ENCODE measurements at regions not wholly inside any gene's neighbourhood (a gene's known extent, or its start where the extent isn't known, plus 50 kb on each side); places are given as distances from the start of the nearest gene placed in this dataset.
"Not testable (repeated sequence)": the region's sequence is repeated elsewhere in the genome, so short reads cannot be mapped to it uniquely, and the experiment has no call there.

DNA sequence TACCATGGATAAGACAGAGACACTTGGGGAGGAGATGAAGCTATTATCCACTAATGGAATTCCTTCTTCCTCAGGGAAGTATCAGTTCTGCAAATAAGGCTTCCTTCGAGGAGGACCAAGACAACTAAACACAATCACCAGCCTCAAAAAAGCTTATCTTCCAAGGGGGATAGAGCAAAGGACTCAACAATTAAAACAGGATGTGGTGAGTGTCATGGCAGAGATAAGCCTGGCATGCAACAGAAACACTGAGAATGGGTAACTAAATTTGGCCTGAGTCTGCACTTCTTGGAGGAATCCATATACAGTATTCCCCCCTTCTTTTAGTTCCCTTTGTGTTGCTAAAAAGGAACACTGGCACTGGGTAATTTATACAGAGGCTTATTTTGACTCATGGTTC lies 1285.2 kb downstream of the GATA3 start:
- no peak for DNase-seq

DNA sequence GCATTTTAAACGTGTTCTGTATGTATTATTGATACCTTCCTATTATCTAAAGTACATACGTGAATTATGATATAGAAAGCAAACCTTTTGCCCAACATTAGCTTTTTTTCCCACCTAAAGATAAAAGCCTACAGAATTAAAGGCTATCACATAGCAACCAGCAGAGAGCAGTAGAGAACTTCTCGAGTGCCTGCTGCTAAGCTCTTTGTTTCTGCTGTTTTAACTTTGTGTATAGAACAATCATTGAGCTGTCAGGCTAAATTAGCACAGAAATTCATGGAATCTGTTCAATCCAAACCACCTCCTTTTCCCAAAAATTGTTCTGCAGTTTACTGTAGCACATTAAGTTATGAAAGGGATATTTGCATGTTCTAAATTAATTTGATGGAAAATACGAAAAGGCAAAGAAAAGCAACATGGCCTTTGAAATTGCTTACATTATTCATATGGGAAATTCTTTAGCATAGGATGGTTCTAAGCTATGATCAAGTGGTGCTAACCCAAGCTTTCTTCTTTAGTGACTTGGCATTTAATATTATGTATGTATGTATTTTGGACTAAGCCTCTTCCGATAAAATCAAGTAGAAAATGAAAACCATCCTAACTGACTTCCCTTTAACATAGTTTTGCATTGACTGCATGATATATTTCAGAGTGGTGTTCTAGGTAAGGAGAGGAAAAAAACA lies 1288.5 kb downstream of the GATA3 start:
- DNase-seq = no peak

DNA sequence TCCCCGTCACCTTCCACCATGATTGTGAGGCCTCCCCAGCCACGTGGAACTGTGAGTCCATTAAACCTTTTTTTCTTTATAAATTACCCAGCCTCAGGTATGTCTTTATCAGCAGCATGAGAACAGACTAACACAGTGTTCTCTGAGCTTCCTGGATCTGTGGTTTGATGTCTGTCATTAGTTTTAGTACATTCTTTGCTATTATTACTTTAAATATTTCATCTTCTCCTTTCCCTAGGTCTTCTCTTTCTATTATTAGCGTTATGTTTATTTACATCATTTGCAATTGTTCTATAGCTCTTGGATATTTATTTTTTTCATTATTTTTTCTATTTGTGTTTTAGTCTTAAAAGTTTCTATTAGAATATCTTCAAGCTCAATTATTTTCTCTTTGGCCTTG lies 1293.4 kb downstream of the GATA3 start:
- DNase-seq = not testable (repeated sequence)

DNA sequence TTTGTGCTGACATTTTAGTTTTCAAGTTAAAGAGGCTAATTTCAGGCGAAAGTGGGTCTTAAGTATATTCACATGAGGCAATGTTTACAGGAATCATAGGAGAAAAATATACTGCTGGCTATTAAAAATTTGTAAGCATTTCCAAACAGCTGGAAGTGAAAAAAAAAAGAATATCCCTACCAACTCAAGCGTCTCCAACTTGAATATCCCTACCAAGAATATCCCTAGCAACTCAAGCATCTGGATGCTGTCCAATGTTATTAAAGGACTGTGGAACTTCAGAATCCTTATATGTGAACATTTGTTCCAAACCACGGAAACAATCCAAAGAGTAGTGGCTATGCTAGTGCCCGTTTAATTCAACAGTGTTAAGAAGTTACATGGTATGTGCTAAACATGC lies 1303.0 kb downstream of the GATA3 start:
- DNase-seq = no peak

DNA sequence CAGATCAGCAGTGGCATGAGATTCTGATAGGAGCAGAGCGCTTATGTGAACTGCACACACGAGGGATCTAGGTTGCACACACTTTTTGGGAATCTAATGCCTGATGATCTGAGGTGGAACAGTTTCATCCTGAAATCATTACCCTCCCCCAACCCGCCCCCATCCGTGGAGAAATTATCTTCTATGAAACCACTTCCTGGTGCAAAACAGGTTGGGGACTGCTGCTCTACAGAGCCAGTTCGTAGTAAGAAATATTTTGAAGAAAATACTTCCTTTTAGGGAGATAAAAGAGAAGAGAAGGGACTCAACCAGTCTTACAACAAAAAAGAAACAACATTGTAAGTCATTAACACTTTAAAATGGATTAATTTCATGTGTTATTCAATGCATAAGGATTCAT lies 1308.2 kb downstream of the GATA3 start:
- peak in 1 of 2 experiments; percentile 1 for DNase-seq

DNA sequence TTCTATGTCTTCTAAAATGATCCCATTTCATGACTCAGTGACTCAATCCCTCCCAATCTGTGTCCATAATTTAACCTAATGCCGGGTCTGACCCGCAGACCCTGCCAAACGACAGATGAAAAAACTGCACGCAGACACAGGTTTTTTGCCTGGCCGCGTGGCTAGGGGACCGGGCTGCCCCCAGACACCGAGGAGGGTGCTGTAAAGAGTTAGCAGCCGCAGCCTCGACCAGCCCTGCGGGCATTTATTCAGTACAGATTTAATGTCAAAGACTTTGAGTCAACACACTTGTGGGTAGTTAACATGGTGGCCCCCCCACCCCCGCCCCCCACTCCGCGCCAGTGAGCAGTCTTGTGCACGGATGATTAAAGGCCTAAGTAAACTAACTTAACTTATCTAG lies 1324.7 kb downstream of the GATA3 start:
- DNase-seq = no peak

DNA sequence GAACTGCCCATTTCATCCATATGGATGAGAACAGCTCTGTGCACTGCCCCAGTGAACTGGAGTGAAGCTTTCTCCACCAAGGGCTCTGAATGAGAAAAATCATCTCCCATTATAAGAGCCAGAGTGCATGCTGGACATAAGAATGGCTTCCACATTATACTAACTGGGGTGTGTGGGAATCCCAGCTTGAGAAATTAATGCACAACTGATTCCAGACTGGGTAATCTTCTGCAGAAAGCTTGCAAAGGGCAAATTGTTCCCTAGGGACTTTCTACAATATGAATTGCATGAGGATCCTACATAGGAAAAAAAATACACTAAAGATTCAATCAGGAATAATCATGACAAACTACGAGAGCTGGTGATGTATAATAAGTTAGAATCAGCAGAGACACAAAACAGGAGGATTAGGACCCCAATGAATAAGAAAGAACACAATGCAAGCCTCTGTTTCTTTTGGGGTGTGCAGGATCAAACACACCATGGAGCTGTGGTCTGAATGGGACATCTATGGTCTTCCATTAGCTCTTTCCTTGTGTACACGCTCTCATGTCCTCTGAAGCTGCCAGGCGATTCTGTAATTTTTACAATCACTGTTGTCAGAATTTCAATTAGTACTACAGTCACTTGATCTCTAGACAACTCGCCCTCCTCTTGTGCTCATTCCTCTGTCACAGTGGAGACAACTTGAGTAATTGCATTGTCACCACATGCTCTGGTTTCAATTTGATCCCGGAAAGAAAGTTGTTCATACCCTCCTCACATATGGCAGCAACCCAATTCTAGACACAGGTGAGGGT lies 1327.4 kb downstream of the GATA3 start:
- no peak for DNase-seq

DNA sequence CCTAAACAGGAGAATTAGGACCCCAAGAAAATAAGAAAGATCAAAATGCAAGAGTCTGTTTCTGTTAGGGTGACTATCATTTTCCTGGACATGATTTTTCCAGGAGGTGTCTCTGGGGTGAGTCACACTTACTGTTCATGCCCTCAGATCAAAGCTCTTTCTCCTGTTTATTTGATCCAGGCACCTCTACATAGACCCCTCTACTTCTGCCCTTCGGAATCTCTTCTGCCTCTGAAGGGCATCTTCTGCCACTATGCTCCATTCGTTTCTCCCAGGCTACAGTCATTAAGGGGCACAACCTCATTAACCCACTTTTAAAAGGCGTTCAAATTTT lies 1328.0 kb downstream of the GATA3 start:
- DNase-seq = no peak

DNA sequence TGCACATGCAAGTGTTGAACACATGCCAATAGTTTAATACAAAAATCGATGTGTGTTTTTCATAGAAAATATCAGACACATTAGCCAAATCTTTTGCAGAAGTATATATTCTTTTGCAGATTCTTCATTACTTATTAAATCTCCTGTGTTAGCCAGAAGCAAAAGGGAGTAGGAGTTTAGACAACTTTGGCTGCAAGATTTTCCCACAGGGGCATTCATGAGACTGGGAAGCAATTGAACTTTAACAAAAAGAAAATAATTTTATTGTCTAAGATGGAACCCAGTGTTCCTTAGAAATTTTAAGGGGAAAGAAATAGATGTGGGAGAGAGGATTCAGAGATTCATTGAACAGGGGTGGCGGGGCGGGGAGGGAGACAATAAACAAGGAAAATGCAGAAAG lies 1336.0 kb downstream of the GATA3 start:
- DNase-seq = no peak

DNA sequence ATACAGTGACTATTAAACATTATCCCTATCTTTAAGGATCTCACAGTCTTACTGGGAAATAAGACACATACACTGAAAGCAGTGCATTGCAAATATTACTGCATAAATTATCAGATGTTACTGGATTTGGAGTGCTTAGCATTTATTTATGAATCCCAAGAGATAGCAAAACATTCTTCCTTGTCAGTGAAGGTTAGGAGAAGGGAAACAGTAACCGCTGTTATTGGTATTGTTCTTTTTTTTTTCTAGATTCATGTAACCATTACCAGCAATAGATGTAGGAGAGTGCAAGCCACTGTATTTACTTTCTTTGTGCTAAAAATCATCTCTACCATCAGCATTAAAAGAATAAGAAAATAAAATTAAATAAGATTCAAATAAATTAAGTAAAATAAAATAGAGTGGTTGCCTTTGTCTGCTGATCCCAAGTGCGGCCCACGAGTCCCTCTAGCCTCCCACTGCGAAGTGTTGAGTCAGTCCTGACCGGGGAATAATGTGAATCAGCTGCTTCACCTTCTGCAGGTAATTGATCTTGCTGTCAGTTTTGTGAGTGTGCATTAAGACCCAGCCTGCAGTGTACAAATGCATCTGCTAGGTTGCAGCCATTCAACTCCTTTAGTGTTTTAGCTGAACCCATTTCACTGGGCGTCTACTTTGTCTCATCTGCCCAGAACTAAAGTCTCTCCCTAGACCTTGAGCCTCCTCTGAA lies 1344.9 kb downstream of the GATA3 start:
- DNase-seq = no peak

DNA sequence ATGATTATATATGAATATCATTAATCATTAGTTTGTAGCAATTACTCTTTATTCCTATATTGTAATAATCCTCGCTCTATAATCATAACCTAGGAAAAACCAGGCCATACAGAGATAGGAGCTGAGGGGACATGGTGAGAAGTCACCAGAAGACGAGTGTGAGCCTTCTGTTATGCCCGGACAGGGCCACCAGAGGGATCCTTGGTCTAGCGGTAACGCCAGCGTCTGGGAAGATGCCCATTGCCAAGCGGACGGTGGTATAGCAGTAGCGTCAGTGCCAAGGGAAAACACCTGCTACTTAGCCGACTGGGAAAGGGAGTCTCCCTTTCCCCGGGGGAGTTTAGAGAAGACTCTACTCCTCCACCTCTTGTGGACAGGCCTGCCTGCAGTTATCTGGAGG lies 1347.6 kb downstream of the GATA3 start:
- not testable (repeated sequence) for DNase-seq

DNA sequence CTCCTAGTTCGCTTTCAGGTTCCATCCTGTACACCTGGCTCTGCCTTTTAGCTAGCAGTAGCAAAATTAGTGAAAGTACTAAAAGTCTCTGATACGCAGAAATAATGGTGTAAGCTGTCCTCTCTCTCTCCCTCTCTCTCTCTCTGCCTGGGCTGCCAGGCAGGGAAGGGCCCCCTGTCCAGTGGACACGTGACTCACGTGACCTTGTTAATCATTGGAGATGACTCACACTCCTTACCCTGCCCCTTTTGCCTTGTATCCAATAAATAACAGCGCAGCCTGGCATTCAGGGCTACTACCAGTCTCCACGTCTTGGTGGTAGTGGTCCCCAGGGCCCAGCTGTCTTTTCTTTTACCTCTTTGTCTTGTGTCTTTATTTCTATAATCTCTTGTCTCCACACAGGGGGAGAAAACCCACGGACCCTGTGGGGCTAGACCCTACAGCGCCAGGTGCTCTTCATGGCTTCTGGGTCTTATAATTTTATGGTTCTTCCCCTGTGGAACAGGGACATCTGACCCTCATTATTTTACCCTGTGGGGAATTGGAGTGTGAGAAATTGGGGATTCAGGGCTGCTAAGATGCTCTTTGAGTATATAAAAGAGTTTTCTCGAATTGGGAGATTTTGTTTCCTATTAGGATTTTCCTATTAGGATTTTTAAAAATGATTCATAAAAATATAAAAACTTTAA lies 1348.2 kb downstream of the GATA3 start:
- not testable (repeated sequence) for DNase-seq

DNA sequence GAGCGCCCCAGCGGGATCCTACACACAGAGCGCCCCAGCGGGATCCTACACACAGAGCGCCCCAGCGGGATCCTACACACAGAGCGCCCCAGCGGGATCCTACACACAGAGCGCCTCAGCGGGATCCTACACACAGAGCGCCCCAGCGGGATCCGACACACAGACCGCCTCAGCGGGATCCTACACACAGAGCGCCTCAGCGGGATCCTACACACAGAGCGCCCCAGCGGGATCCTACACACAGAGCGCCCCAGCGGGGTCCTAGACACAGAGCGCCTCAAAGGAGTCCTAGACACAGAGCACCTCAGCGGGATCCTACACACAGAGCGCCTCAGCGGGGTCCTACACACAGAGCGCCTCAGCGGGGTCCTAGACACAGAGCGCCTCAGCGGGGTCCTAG lies 1352.7 kb downstream of the GATA3 start:
- DNase-seq = not testable (repeated sequence)

DNA sequence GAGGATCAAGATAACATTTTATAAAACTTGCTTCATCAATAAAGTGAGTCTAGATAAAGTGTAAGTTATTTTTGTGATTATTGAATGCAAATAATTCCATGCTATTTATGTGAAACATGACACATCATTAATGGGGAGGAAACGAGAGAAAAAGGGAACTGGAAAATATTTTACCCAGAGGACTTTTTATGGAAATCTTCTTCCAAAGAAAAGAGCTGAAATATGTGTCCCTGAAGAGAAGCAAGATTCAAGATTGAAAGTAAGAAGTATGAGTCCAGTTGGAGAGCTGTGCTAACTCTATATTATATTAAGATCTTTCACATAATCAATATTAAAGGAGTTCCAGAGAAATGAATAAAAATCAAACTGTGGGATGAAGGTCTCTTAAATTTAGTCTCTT lies 1361.8 kb downstream of the GATA3 start:
- DNase-seq = no peak

DNA sequence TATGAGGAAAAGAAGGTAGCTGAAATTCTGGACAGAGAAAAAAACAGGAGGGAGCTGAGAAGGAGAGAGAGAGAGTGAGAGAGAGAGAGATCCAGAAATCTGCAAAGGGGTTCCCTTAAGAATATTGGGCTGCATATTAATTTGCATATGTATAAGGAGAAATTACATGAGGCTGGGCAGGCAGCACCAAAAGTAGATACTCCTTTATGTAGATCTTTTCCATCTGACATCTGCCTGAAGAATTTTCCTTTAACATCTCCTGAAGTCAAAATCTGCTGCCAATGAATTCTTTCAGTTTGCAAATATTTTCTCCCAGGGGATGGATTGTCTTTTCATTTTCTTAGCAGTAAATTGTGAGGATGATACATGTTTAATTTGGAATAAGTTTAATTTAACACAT lies 1365.3 kb downstream of the GATA3 start:
- DNase-seq = no peak

DNA sequence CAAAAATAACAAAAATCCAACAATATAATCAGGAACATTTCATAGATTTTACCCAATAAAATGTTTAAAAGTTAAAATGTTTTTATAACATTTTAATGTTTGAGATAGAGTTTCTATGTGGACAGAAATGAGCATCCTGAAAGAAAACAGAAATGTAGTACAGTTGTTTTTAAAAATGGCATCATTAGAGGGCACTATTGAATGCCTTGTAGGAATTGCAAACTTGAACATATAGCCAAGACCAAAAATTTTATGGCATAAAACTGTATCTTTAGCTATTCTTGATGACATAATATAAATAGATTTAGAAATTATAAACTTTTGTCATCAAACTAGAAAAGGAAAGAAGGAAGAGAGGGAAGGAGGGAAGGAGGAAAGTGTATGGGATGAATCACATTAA lies 1372.7 kb downstream of the GATA3 start:
- DNase-seq = no peak

DNA sequence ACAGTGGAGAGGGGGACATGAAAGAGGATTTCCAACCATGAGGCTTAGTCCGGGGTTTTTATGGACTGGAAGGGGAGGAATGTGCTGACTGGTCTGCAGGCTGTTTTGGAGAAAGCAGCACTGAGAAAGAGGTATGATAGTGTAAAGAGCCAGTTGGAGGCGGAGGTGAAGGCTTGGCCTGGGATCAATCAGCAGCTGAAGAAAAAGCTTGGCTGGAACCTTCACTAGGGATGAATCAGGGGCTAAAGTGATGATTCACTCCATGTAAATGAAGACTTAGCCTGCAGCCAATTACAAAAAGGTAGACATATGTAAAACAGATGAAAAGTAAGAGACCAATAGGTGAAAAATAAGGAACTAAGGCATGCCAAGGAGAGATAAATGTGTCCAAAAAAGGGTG lies 1382.6 kb downstream of the GATA3 start:
- DNase-seq = no peak

DNA sequence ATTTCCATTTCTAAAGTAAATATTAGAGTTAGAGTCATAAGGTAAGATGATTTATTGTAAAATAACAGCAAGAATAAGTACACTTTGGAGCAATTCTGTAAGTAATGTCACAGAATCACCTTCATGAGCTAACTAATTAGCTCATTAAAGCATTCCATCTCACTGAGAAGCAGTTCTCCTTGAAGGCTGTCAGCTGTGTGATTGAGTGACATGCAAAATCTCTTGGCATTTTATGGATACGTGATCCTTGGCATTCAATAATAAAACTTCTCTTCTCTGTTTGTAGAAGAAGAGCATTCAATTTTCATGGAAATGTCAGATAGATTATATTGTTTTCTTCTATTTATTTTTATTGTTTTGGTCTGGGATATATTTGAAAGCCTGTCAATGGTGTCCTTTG lies 1389.3 kb downstream of the GATA3 start:
- DNase-seq = no peak

DNA sequence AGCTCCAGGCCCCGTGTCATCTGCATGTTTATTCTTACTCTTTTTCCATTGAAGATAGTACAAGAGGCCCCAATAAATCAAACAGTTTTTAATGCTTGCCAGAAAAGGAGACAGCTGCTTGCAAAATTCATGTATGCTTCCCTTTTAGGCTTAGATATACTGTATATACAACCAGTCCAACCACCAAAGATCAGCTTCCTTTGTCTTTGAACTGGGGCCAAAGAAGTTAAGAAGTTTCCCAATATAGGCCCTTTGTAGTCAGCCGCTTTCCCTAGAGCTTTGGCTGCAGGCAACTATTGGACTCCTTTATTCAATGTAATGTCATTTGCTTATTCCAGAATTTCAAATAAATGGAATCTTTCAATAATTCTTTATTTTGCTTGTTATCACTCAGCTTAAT lies 1395.0 kb downstream of the GATA3 start:
- DNase-seq = no peak

DNA sequence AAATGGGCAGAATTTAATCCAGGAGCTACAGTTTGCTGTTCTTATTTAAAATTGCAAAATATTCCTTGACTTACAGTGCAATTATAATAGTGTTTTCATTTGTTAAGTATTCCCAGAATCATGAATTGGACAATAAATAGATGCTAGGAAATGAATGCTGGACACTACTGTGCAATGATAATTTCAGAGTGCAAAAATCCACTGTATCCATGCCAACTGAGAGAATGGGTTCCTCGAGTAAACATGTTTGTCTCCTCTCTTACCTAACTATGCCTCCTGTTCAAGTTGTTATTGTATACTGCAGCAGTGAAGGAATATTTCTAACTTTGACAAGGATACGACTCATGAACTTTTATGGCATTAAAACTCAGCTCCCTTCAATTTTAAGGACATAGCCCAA lies 1396.3 kb downstream of the GATA3 start:
- DNase-seq = no peak

DNA sequence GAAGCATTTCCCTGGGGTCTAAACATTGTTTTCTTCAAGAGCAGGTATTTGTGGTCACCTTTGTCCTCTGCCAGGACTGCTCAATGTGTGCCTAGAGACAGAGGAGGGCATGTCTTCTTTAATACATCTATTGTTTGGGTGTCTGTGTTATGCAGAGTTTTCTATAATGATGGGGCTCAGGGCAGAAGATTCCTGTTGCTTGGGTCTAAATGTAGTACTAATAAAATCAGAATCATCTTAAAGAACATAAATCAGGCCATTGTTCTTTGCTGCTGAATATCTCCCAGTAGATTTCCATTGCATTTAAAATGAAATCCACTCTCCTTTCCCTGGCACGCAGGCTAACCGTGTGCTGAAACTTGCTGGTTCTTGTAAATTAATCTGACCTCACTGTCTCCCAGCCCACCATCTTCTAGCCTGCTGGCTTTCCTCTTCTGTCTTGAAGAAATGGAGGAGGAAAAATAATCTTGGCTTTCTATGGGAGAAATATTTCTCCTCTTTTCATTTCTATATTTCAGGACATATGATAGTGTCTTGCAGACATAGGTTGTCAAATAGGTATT lies 1396.8 kb downstream of the GATA3 start:
- DNase-seq = no peak

DNA sequence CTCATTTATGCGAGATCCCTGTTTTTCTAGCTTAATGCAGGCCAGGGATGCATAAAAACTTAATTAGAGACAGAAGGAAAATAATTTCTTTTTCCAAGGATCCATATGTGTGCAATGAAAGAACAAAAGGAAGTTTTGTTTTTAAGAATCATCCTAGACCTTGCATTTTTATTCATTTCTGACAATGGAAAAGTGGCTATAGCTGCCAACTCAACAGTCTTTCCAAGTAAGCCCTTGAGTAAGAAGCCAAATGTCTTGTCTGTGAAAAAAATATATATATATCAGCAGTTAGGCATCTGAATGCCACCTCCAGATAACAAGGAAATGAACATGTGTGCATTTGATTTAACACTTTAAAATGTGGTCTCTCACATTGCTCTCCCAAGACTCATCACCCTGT lies 1397.6 kb downstream of the GATA3 start:
- DNase-seq = no peak

DNA sequence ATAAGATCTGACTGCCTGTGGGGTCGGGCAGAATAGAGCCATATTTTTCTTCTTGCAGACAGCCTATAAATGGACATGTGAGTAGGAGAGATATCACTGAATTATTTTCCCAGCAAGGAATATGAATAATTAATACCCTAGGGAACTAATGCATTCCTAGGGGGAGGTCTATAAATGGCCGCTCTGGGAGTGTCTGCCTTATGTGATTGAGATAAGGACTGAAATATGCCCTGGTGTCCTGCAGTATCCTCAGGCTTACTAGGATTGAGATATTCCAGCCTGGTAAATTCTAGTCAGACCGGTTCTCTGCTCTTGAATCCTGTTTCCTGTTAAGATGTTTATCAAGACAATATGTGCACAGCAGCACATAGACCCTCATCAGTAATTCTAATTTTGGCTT lies 1399.4 kb downstream of the GATA3 start:
- not testable (repeated sequence) for DNase-seq
